ENCODE measurements at regions not wholly inside any gene's neighbourhood (a gene's known extent, or its start where the extent isn't known, plus 50 kb on each side); places are given as distances from the start of the nearest gene placed in this dataset.
A peak's percentile ranks its signal among the peaks of the same experiment; 100 is the strongest.
"Not testable (repeated sequence)": the region's sequence is repeated elsewhere in the genome, so short reads cannot be mapped to it uniquely, and the experiment has no call there.

DNA sequence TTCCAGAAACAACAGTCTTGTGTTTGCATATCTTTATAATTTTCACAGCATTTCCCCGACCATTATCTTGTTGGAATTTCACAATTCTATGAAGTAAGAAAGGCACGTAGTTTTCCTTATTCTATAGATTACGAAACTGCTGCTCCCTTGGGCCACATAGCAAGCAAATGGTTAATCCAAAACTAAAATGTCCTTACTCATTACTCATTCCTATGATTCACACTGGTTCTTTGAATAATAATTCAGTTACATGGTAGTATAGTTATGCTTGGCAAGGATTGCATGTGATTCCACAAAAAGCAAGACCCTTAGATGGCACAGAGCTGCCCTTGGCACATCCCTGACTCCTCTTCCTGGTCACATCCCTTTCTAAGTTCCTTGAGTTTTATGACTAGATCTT, 51.2 kb downstream of the OR13H1 start:
- no peak for DNase-seq (ENCODE audit: low read depth)

DNA sequence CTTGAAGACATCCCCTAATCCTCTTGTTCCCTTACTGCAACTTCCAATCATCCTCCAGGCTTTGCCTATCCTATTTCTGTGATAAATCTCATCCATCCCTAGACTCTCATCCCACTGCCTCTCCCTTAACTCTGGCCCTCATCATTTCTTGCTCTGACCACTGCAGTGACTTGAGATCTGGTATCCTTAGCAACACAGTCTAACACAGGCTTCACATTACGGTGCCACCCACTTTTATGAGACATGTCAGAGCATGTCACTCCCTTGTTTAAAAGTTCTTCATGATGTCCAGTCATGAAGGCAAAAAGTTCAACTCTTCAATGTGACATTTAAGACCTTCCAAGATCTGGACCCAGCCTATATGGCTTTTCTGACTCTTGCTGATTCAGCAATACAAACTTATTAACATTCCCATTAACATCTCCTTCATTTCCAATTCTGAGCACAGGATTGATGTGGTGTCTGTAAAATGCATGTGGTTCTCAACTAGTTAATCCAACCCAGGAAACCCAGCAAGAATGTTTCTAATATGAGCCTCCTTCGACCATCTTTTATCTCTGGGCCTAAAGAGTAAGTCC, 64.0 kb downstream of the OR13H1 start:
- no peak for DNase-seq (ENCODE audit: low read depth)

DNA sequence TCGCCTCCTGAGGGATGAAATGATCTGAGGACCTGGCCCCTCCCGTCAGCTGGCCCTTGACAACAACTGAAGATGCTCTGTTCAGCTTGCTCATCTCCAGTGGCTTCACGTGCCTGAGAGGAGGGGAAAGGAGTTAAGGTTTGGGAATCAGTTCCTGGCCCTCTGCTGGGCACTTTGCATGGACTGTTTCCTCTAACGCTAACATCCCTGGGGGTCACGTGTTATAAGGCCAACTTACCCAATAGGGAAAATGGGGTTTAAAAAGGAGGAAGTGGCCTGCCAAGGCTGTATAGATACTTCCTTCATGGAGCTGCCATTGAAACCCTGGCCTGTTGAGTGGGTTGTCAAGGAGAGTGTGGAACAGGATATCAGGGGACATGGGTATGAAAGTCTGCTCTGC, 65.6 kb downstream of the OR13H1 start:
- no peak for DNase-seq (ENCODE audit: low read depth)

DNA sequence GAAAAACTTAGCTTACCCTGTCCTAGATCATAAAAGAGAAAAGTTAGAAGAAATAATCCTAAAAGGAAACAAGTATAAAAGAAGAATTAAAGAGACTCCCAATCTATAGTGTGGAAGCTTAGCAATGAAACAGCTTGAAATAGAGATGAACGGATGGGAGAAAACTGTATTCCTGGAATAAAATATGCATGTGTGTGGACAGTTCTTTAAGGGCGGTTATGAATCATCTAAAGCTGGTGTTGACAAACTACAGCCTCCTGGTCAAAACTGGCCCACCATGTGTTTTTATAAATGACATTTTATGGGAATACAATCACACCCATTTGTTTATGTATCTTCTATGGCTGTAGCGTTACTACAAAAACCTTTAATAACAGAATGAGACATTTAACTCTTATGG, 69.4 kb downstream of the OR13H1 start:
- DNase-seq (ENCODE audit: low read depth): no peak

DNA sequence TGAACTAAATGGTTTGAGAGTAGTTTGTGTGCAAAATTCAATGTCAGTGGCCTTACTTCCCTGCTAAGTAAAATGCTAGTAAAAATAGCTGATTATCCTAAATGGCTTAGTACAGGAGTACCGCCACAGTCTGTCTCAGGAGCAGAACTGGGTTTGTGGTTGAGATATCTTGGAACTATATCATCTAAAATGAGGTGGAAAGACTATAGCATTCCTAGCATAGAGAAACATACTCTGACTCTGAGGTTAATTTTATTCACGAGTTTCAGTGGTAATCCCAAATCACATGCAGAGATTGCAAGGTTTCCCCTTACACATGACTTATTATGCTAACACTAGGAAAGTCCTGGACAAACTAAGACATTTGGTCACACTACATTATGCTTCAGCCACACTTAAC, 70.4 kb downstream of the OR13H1 start:
- no peak for DNase-seq (ENCODE audit: low read depth)

DNA sequence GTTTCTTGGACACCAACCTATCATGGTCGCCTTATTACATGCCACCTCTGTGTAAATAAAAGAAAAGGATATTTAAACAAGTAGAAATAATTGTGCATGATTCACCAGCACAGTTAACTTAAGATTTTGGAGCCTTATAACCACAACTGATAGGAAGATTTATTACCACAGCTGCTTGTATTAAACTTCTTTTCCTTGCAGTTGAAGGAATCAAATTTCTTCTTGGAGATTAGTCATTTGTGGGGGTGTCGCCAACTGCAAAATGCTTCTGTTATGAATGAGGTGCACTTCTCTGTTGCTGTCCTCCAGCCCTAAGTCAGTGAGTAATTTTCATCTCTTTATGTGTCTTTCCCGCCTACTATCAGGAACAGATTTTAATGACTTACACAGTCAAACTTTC, 73.3 kb downstream of the OR13H1 start:
- no peak for DNase-seq (ENCODE audit: low read depth)

DNA sequence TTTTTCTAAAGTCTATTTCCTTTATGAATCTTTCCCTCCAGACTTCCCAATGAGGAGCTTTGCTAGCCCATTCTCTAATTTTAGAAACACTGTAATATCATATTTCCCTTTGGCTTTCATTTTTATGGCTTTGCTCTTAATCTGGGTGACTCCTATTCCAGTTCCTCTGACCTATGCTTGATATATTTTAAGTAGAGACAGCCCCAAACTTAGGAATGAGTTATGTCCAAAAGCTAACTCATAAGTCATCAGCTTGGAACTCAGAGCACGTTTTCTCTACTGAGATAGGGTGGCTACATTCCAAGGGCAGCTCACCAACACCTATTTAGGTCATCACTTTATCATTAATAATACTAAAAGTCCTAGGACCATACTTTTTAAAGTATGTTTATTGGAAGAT, 77.8 kb downstream of the OR13H1 start:
- no peak for DNase-seq (ENCODE audit: low read depth)

DNA sequence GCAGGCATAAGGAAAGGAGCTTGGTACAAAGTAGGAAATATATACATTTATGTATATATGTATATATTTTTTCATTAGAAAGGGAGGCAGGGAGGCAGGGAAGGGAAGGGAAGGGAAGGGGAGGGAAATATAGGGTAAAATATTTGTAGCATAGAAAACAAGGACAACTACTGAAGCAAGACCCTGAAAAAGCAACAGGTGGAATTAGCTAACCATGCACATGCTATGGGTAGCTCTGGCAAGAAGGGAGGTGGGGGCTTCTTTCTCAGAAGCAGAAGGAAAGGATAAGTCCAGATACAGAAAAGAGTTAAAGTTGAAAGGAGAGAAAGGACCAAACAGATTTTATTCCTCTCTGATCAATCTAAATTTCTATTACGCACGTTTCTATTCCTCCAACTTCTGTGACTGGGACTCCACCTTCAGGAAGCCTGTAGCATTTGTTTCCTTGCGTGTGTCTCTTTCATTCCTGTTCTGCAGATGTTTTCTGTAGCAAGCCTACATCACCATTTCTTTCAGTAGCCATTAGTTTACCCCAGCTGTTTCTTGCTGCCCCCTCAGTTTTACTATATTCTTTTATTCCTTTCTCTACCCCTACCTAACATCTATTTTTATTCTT, 82.9 kb downstream of the OR13H1 start:
- DNase-seq (ENCODE audit: low read depth): no peak

DNA sequence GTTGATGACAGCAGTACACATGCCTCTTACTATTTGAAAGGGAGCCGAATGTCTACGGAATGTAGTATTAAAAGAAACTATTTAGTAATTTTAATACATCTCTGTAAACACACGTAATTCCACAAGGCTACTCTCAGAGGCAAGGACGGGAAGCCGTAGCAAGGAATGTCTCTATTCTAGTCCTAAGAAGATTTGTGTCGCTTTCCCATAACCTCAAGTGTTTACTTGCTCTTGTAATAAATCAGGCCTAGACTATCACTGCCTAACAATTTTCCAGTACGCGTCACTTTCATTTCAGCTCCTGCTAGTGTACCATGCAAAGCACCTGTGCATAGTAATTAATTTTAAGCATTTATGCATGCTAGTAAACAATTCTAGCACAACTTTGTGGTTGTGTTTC, 86.7 kb downstream of the OR13H1 start:
- DNase-seq (ENCODE audit: low read depth): no peak

DNA sequence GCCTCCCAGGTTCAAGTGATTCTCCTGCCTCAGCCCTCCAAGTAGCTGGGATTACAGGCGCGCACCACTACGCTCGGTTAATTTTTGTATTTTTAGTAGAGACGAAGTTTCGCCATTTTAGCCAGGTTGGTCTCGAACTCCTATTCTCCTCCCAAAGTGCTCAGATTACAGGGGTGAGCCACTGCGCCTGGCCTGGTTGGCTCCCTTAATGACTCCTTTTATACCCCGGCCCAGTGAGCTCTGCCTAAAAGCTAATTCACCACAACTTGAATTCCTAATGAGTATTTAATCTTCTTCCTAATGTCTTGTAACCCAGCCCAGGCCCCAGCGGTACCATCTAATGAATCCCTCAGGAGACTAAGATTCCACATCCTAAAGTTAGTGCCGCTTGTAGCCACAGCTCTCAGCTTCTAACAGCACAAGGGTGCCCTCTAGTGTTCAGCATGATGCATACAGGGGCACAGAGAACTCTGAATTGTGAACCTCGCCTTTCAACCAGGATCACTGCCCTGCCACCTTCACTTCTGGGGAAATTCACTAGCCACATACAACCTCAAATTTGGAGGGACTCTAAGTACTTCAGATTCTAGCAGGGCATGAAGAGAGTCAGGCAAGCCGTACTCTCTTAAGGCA, 89.5 kb downstream of the OR13H1 start:
- DNase-seq (ENCODE audit: low read depth): peak; percentile 0

DNA sequence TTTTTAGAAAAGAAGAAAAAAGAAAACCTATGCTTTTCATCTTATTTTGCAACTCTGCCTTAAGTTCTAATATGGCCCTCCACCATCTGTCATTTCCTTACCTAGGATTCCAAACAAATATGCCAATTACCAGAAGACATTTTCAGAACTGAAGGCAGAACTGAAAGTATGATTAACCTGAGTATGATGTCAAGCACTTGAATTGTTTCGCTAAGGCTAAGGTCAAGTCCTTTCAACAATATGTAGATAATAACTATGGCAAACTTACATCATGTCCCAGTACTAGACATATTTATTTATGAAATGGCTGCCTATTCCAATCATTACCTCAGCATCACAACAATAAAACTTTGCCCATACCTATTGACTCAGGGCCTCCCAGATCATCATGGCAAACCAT, 91.0 kb downstream of the OR13H1 start:
- DNase-seq (ENCODE audit: low read depth): no peak

DNA sequence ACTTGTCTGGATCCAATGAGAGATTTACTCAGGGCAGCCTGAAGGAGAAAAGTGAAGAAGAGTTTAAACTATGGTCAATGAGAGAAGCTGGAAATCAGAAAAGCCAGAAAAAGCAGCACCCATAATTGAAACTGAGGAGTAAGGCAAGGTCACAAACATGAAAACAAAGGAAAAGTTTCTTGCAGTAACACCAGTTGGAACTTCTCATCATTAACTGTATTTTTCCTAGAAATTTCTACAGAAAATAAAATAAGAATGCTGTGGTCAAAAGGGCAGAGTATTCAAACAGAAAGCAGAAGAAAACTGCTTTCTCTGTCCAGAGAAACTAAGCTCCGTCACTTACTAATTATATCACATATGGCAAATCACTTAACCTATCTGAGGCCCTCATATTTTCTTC, 102.2 kb downstream of the OR13H1 start:
- DNase-seq (ENCODE audit: low read depth): no peak

DNA sequence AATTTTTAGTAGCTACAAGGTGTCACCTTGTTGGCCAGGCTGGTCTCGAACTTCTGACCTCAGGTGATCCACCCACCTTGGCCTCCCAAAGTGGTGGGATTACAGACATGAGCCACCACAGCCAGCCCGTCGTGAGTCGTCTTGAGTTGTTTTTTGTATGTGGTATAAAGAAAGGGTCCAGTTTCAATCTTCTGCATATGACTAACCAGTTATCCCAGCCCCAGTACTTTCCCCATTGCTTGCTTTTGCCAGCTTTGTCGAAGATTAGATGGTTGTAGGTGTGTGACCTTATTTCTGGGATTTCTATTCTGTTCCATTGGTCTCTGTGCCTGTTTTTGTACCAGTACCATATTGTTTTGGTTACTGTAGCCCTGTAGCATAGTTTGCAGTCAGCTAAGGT, 105.9 kb downstream of the OR13H1 start:
- no peak for DNase-seq (ENCODE audit: low read depth)

DNA sequence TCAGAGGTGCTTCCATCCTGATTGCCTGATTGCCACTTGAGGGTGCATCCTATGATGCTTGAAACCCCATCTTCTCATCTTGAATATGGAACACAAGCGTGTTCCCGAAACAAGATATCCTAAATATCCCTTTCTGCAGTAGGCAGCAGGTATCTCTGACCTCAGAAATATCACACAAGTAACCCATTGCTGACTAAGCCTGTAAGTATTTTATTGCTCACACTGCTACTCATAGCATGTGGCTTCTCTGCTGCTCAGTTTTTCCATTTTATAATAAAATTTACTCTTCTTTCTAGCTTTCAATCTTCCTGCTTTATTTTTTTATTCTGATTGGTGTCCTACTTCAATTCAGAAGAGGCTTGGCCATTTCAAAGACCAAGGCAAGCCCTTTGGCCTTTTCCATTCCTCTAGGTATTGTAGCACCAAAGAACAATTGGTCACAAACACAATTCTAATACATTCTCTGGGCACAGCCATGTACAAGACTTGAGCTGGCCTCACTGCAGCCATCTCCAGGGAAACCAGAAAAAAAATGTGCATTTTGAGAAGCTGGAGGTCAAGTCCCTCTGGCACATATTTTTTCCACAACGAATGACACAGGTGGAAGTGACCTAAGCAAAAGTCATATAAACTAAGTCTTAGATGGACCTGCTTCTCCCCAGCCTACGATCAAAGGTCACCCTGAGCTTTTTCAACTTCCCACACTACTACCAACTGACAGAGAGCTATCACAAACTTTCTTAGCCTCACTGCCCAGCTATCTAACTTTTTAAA, 107.0 kb downstream of the OR13H1 start:
- no peak for DNase-seq (ENCODE audit: low read depth)

DNA sequence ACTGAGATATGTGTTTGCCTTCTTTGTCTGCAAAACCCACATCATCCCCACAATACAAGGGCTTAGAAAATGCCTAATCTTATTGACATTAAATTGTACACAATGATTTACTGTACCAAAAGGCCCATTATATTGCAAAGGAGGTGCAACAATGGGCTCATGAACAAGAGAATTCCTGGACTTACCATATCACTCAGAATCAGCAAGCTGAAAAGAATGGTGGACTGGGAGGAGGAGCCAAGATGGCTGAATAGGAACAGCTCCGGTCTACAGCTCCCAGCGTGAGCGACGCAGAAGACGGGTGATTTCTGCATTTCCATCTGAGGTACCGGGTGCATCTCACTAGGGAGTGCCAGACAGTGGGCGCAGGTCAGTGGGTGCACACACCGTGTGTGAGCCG, 119.9 kb downstream of the OR13H1 start:
- DNase-seq (ENCODE audit: low read depth): not testable (repeated sequence)

DNA sequence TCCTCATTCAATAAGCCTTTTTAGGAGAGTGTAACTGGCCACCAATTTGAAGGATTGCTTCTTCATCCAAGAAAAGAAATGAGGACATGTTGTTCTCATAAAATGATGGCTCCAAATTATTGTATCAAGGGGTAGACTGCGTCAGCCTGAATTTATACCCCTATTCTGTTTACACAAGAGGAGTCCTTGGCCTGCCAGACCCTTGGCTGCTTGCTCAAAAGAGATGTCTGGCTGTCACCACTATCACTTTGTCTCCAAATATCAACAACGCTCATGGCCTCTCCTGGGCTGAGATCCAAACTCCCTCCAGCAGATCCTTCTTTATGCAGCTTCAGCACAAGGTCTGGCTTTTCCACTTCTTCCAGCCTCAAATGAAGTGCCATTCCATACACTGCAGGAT, 127.9 kb downstream of the OR13H1 start:
- no peak for DNase-seq (ENCODE audit: low read depth)

DNA sequence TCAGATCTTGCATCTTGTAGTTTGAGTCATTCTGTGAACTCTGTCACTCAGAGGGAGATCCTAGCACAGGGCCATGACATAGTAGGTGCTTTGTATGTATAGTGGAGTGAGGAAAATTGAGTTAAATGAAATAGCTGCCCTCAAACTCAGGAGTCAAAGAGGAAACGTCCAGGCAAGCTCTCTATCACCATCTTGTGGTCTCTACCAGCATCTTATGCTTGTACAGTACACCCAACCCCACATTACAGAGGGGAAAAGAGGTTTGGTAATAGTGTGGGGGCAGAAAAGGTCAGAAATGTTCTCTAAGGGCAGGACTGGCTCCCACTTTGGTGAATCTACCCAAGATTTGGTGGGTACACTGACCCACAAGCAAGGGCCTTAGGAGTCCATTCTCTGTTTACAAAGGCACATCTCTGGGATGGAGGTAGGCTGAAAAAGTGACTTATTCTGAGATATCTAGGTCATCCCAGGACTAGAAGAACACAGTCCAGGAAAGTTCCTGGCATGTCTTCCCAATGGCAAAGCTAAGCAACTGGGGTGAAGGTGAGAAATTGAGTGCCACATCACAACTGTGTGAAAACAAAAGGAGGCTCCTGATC, 131.8 kb downstream of the OR13H1 start:
- no peak for DNase-seq (ENCODE audit: low read depth)

DNA sequence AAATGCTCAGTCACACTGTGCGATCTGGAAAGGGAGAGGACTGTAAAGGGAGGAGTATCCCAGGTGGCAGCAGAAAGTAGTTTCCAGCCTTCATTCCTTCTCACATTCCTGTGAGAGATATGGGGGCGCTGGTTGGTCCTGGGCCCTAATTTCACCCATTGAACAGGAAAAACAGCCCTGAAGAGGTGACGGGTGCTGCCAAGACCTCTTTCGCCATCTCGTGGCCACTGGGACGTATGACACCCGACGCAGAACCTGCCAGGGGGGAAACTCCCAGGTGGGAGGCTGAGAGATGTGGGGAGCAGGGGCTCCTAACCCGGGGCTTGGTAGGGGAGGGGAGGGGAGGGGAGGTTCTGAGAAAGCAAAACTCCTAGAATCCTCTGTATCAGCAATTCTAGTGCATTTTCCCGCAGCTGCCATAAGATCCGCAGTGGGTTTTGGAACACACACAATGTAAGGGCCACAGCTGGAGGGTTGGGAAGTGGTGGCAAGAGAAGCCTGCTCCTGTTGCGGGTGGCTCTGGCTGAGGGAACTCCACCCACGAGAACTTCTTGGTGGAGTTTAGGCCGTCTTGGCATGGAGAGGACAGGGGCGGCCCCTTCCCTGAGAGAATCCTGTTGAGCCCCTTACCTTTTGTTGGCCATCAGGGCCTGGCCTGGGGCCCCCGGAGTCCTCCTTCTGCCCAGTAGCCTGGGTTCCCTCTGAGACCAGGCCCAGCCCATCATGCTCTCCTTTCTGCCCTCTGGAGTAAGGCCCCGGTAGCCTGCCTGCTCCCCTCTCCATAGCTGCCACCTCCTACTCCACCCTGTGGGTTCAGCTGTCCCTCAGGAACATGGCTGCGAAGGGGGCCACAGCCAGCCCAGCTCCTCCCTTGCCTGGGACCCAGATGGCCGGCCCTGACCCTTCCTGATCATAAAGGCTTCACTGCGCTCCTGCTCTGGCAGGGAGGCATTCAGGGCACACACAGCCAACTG, 134.1 kb downstream of the OR13H1 start:
- DNase-seq (ENCODE audit: low read depth): no peak

DNA sequence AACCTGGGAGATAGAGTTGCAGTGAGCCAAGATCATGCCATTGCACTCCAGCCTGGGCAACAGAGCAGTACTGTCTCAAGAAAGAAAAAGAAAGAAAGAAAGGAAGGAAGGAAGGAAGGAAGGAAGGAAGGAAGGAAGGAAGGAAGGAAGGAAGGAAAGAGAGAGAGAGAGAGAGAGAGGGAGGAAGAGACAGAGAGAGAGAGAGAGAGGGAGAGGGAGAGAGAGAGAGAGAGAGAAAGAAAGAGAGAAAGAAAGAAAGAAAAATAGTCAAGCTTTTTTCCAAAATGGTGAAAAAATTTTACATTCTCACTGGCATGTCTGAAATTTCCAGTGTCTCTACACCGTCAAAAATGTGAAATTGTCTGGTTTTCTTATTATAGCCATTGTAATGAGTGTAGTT, 138.9 kb downstream of the OR13H1 start:
- not testable (repeated sequence) for DNase-seq (ENCODE audit: low read depth)

DNA sequence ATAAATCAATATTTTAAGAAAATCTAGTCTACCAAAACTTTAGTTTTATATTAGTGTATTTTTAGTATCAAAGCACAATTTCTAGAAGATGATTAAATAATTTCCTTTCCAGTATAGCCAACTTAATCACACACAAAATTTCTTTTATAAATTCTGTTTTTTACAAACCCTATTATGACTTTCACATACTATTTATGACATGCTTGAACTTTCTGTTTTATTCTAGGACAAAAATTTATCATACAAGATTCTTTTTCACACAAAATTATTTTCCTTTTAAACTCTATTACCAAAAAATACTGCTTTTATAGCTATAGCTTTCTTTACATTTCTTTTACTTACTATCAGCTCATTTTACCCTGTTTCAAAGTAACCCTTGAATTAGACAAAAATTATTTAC, 149.5 kb downstream of the OR13H1 start:
- no peak for DNase-seq (ENCODE audit: low read depth)

DNA sequence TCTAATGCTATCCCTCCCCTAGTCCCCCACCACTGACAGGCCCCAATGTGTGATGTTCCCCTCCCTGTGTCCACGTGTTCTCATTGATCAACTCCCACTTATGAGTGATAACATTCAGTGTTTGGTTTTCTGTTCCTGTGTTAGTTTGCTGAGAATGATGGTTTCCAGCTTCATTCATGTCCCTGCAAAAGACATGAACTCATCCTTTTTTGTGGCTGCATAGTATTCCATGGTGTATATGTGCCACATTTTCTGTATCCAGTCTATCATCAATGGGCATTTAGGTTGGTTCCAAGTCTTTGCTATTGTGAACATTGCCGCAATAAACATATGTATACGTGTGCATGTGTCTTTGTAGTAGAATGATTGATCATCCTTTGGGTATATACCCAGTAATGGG, 153.1 kb downstream of the OR13H1 start:
- not testable (repeated sequence) for DNase-seq (ENCODE audit: low read depth)

DNA sequence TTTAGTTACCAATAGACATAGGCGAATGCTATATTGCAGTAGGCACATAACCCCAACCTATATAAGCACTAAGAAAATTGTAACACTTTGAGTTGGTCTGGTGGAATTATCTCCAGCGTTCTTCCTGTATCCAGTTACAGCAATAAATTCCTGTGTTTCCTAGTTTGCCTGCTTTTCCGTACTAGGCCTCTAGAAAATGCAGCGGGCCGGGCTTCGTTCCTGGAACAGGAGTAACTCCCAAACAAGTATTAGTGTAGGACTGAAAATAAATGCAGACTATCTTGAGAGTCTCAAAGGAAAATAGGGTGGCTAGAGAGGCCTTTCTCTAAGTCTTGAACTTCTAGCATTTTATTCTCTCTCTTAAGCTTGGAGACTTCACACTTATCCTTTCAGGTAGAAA, 159.8 kb downstream of the OR13H1 start:
- no peak for DNase-seq (ENCODE audit: low read depth)
